ENCODE measurements at regions not wholly inside any gene's neighbourhood (a gene's known extent, or its start where the extent isn't known, plus 50 kb on each side); places are given as distances from the start of the nearest gene placed in this dataset.

GRCh38 chr5:74420947-74421346 is 219.6 kb downstream of the ENC1 start:
- no peak overlapping the region for H3K4me3 ChIP-seq (ENCODE audit: low read depth, low read length)
- no peak for DNase-seq (ENCODE audit: low read depth, low spot score)
- TF ChIP-seq CTCF (IDR thresholded peaks at IDR 0.05; ENCODE audit: low read depth, low read length) = no peak
- in situ Hi-C loops (cut with HindIII; ENCODE audit: low sequenced_read_pairs) = no loop called here

- no peak for DNase-seq (ENCODE audit: low read depth, low spot score)
- TF ChIP-seq CTCF (IDR thresholded peaks at IDR 0.05; ENCODE audit: low read depth, low read length) = no peak
- no peak overlapping the region for H3K4me3 ChIP-seq (ENCODE audit: low read depth, low read length)
- in situ Hi-C loops (cut with HindIII; ENCODE audit: low sequenced_read_pairs) = no loop called here
Measured at GRCh38 chr5:74420220-74420619, 220.3 kb downstream of the ENC1 start.

- no peak overlapping the region for H3K4me3 ChIP-seq (ENCODE audit: low read depth, low read length)
- no peak for TF ChIP-seq CTCF (IDR thresholded peaks at IDR 0.05; ENCODE audit: low read depth, low read length)
- no peak for DNase-seq (ENCODE audit: low read depth, low spot score)
- in situ Hi-C loops (cut with HindIII; ENCODE audit: low sequenced_read_pairs) = no loop called here
Measured at GRCh38 chr5:74419468-74419867, 221.1 kb downstream of the ENC1 start.

GRCh38 chr5:74418709-74419108 is 221.8 kb downstream of the ENC1 start:
- in situ Hi-C loops (cut with HindIII; ENCODE audit: low sequenced_read_pairs) = no loop called here
- no peak for TF ChIP-seq CTCF (IDR thresholded peaks at IDR 0.05; ENCODE audit: low read depth, low read length)
- DNase-seq (ENCODE audit: low read depth, low spot score) = no peak
- no peak overlapping the region for H3K4me3 ChIP-seq (ENCODE audit: low read depth, low read length)

- TF ChIP-seq CTCF (IDR thresholded peaks at IDR 0.05; ENCODE audit: low read depth, low read length) = no peak
- no peak for DNase-seq (ENCODE audit: low read depth, low spot score)
- H3K4me3 ChIP-seq (ENCODE audit: low read depth, low read length) = no peak overlapping the region
- in situ Hi-C loops (cut with HindIII; ENCODE audit: low sequenced_read_pairs) = no loop called here
Measured at GRCh38 chr5:74418261-74418660, 222.3 kb downstream of the ENC1 start.

GRCh38 chr5:74415695-74416102 is 224.8 kb downstream of the ENC1 start:
- no peak for DNase-seq (ENCODE audit: low read depth, low spot score)
- no peak for TF ChIP-seq CTCF (IDR thresholded peaks at IDR 0.05; ENCODE audit: low read depth, low read length)
- in situ Hi-C loops (cut with HindIII; ENCODE audit: low sequenced_read_pairs) = no loop called here
- no peak overlapping the region for H3K4me3 ChIP-seq (ENCODE audit: low read depth, low read length)

GRCh38 chr5:74414228-74414627 is 226.3 kb downstream of the ENC1 start:
- no peak for TF ChIP-seq CTCF (IDR thresholded peaks at IDR 0.05; ENCODE audit: low read depth, low read length)
- no peak for DNase-seq (ENCODE audit: low read depth, low spot score)
- no peak overlapping the region for H3K4me3 ChIP-seq (ENCODE audit: low read depth, low read length)
- in situ Hi-C loops (cut with HindIII; ENCODE audit: low sequenced_read_pairs) = no loop called here

Measured in astrocyte of the spinal cord (primary cell).